ENCODE measurements at regions not wholly inside any gene's neighbourhood (a gene's known extent, or its start where the extent isn't known, plus 50 kb on each side); places are given as distances from the start of the nearest gene placed in this dataset.

- DNase-seq (ENCODE audit: extremely low read depth, insufficient read length): no peak
- TF ChIP-seq, protein P1, sequence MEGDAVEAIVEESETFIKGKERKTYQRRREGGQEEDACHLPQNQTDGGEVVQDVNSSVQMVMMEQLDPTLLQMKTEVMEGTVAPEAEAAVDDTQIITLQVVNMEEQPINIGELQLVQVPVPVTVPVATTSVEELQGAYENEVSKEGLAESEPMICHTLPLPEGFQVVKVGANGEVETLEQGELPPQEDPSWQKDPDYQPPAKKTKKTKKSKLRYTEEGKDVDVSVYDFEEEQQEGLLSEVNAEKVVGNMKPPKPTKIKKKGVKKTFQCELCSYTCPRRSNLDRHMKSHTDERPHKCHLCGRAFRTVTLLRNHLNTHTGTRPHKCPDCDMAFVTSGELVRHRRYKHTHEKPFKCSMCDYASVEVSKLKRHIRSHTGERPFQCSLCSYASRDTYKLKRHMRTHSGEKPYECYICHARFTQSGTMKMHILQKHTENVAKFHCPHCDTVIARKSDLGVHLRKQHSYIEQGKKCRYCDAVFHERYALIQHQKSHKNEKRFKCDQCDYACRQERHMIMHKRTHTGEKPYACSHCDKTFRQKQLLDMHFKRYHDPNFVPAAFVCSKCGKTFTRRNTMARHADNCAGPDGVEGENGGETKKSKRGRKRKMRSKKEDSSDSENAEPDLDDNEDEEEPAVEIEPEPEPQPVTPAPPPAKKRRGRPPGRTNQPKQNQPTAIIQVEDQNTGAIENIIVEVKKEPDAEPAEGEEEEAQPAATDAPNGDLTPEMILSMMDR (IDR thresholded peaks at IDR 0.05; ENCODE audit: insufficient read depth, low read length, poor library complexity, severe bottlenecking): peak; percentile 33
- H3K36me3 ChIP-seq (ENCODE audit: control insufficient read depth, insufficient read depth, low read length): no peaks in the 10 kb centered on the region
- H3K4me3 ChIP-seq (replicated peaks; ENCODE audit: low read depth, low read length): no peak overlapping the region
- H3K27me3 ChIP-seq (replicated peaks; ENCODE audit: control insufficient read depth, insufficient read depth, low read length): no peaks in the 10 kb centered on the region; the same call in 1 of the 2 replicates
Observed at GRCh38 chr3:182621435-182622240, 171.7 kb upstream of the ATP11B start.

DNA sequence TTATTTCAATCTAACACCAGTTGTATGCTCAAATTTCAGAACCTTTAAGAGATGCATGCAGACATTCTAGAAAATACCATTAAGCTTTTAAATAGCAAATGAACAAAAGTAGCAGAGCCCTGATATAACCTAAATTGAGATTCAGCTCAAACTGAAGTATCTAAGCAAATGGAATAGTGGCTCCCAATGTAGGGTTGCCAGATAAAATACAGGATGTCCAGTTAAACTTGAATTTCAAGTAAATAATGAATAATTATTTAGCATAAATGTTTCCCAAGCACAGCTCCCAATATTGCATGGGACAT lies 171.1 kb upstream of the ATP11B start:
- Histone ChIP-seq H3K27me3 (replicated peaks; ENCODE audit: control insufficient read depth, insufficient read depth, low read length) (no peaks in the 10 kb centered on the region; the same call in 1 of the 2 replicates), H3K4me3 (replicated peaks; ENCODE audit: low read depth, low read length) (no peak overlapping the region), H3K36me3 (ENCODE audit: control insufficient read depth, insufficient read depth, low read length) (no peaks in the 10 kb centered on the region)
- TF ChIP-seq, protein P1 (IDR thresholded peaks at IDR 0.05; ENCODE audit: insufficient read depth, low read length, poor library complexity, severe bottlenecking): no peak
- no peak for DNase-seq (ENCODE audit: extremely low read depth, insufficient read length)

DNA sequence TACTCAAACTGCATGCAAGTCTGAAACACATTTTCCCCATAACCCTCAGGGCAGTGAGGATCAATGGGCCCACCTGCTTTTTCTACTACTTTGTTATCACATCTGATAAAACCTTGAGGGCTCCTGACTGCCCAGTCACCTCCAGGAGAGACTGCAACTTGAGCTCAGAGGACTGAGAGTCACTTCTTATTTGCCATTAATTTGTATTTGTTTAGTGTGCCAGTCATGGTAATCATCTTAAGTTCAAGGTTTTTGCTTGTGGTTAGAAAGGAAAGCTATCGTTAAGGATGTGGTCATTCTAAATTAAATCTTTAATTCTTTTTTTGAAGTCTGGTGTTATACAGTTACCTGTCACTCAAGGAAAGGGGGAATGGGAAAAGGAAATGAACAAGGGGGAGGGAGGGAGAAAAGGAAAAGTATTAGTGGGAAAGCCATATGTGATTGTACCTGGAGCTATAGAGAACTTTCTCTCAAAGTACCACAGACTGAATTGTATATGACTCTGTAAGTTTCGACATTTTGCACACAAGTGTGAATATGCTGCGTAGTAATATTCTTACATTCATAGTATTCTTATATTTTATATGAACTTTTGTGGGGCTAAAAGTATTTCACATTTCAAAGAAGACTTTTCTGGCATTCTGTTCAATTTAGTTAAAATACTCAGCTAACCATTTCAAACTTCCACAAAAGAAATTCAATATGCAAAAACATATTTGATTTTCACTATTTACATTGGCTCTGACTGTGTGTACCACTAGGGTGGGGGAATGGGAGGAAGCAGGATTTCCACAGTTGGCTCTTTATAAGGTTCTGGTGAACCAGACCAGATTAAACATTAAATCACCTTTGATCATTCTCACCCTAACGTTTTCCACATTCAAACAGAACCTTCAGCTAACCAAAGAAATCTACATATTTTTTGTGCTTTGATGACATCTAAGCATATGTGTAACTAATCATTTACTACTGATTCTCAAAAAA lies 166.5 kb upstream of the ATP11B start:
- TF ChIP-seq, protein P1 (IDR thresholded peaks at IDR 0.05; ENCODE audit: insufficient read depth, low read length, poor library complexity, severe bottlenecking): no peak
- no peak for DNase-seq (ENCODE audit: extremely low read depth, insufficient read length)
- H3K36me3 ChIP-seq (ENCODE audit: control insufficient read depth, insufficient read depth, low read length): no peaks in the 10 kb centered on the region
- H3K4me3 ChIP-seq (replicated peaks; ENCODE audit: low read depth, low read length): no peak overlapping the region
- H3K27me3 ChIP-seq (replicated peaks; ENCODE audit: control insufficient read depth, insufficient read depth, low read length): no peaks in the 10 kb centered on the region; the same call in 1 of the 2 replicates

- TF ChIP-seq, protein P1 (IDR thresholded peaks at IDR 0.05; ENCODE audit: insufficient read depth, low read length, poor library complexity, severe bottlenecking): no peak
- no peak for DNase-seq (ENCODE audit: extremely low read depth, insufficient read length)
- Histone ChIP-seq H3K4me3 (replicated peaks; ENCODE audit: low read depth, low read length) (no peak overlapping the region), H3K27me3 (replicated peaks; ENCODE audit: control insufficient read depth, insufficient read depth, low read length) (no peaks in the 10 kb centered on the region; the same call in 1 of the 2 replicates), H3K36me3 (ENCODE audit: control insufficient read depth, insufficient read depth, low read length) (no peaks in the 10 kb centered on the region)
Observed at GRCh38 chr3:182628531-182628930, 164.8 kb upstream of the ATP11B start.

DNA sequence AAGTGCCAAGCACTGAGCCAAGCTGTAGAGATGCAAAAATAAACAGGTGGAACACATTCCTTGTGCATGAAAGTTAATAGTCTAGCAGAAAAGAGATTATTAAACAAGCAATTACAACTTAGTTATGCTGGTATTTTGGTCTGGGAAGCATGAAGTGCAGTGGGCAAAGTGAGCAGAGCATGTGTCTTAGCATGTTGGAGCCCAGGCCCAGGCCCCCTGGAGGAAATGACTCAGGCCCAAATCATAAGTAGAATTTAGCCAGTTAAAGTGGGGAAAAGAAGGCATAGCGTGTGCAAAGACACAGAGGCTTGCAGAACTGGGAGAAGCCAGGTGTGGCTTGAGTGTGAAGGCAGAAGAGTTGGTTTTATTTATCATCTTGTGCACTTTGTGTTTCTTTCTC lies 163.8 kb upstream of the ATP11B start:
- H3K36me3 ChIP-seq (ENCODE audit: control insufficient read depth, insufficient read depth, low read length): no peaks in the 10 kb centered on the region
- H3K27me3 ChIP-seq (replicated peaks; ENCODE audit: control insufficient read depth, insufficient read depth, low read length): no peaks in the 10 kb centered on the region; the same call in 1 of the 2 replicates
- H3K4me3 ChIP-seq (replicated peaks; ENCODE audit: low read depth, low read length): no peak overlapping the region
- TF ChIP-seq, protein P1 (IDR thresholded peaks at IDR 0.05; ENCODE audit: insufficient read depth, low read length, poor library complexity, severe bottlenecking): no peak
- no peak for DNase-seq (ENCODE audit: extremely low read depth, insufficient read length)
